H9 (cell line): ENCODE measurements at regions not wholly inside any gene's neighbourhood (a gene's known extent, or its start where the extent isn't known, plus 50 kb on each side); places are given as distances from the start of the nearest gene placed in this dataset.

ENCODE experiments used
- DNase-seq: peaks from one replicate; pipeline ENCODE4 v3.0.0-alpha.2; 2017
- H2AFZ ChIP-seq: one replicate; pipeline ENCODE4 v1.6.1; 2013; ENCODE audit warnings: mild to moderate bottlenecking, low read length, control low read depth, moderate library complexity
- H2AK5ac ChIP-seq: 2 replicates; pipeline ENCODE4 v1.6.1; 2013; ENCODE audit warnings: low read length, control low read depth, mixed read lengths; ENCODE audit not compliant: insufficient read length
- H2BK120ac ChIP-seq: one replicate; pipeline ENCODE4 v1.6.1; 2013; ENCODE audit warnings: low read depth, mild to moderate bottlenecking, low read length, control low read depth, inconsistent platforms; ENCODE audit not compliant: poor library complexity, severe bottlenecking
- H2BK12ac ChIP-seq: 2 replicates; pipeline ENCODE4 v1.6.1; 2013; ENCODE audit warnings: low read length, control low read depth, mixed read lengths, low read depth; ENCODE audit not compliant: insufficient read length
- H2BK15ac ChIP-seq: 2 replicates; pipeline ENCODE4 v1.6.1; 2013; ENCODE audit warnings: low read depth, low read length, control low read depth
- H2BK20ac ChIP-seq: one replicate; pipeline ENCODE4 v1.6.1; 2013; ENCODE audit warnings: low read depth, mild to moderate bottlenecking, low read length, control low read depth, inconsistent platforms; ENCODE audit not compliant: poor library complexity, severe bottlenecking
- H2BK5ac ChIP-seq: 2 replicates; pipeline ENCODE4 v1.6.1; 2013; ENCODE audit warnings: low read length, control low read depth, mixed read lengths; ENCODE audit not compliant: insufficient read length
- H3K14ac ChIP-seq: 2 replicates; pipeline ENCODE4 v1.6.1; 2013; ENCODE audit warnings: low read length, control low read depth; ENCODE audit not compliant: insufficient read depth
- H3K18ac ChIP-seq: 2 replicates; pipeline ENCODE4 v1.6.1; 2013; ENCODE audit warnings: low read depth, mild to moderate bottlenecking, mixed read lengths, low read length, control low read depth; ENCODE audit not compliant: insufficient read length
- H3K23ac ChIP-seq: 2 replicates; pipeline ENCODE4 v1.6.1; 2013; ENCODE audit warnings: low read length, control low read depth, mixed read lengths, low read depth; ENCODE audit not compliant: insufficient read length
- H3K23me2 ChIP-seq: 2 replicates; pipeline ENCODE4 v1.6.1; 2013; ENCODE audit warnings: low read depth, mild to moderate bottlenecking, mixed read lengths, low read length, control low read depth; ENCODE audit not compliant: insufficient read length, poor library complexity, severe bottlenecking
- H3K27ac ChIP-seq: 2 replicates; pipeline ENCODE4 v1.5.1; 2013; ENCODE audit warnings: low read length, control low read depth, mixed read lengths, low read depth; ENCODE audit not compliant: insufficient read length
- H3K27me3 ChIP-seq: 2 replicates; pipeline ENCODE4 v1.6.1; 2013; ENCODE audit warnings: low read length, control low read depth, inconsistent platforms; ENCODE audit not compliant: insufficient read depth
- H3K4ac ChIP-seq: 2 replicates; pipeline ENCODE4 v1.6.1; 2013; ENCODE audit warnings: low read depth, mild to moderate bottlenecking, control low read depth, inconsistent platforms, low read length, moderate library complexity
- H3K4me1 ChIP-seq: 2 replicates; pipeline ENCODE4 v1.6.1; 2013; ENCODE audit warnings: low read length, control low read depth, inconsistent platforms; ENCODE audit not compliant: insufficient read depth
- H3K4me2 ChIP-seq: 2 replicates; pipeline ENCODE4 v1.6.1; 2013; ENCODE audit warnings: low read length, control low read depth, mixed read lengths; ENCODE audit not compliant: insufficient read length, insufficient read depth
- H3K56ac ChIP-seq: 2 replicates; pipeline ENCODE4 v1.6.1; 2013; ENCODE audit warnings: low read depth, mild to moderate bottlenecking, mixed read lengths, low read length, control low read depth; ENCODE audit not compliant: insufficient read length
- H3K79me1 ChIP-seq: 2 replicates; pipeline ENCODE4 v1.6.1; 2013; ENCODE audit warnings: low read depth, mild to moderate bottlenecking, moderate library complexity, low read length, control low read depth, inconsistent platforms; ENCODE audit not compliant: insufficient read depth, poor library complexity, severe bottlenecking
- H3K79me2 ChIP-seq: 2 replicates; pipeline ENCODE4 v1.6.1; 2013; ENCODE audit warnings: low read length, control low read depth, inconsistent platforms; ENCODE audit not compliant: insufficient read depth
- H3K9ac ChIP-seq: 2 replicates; pipeline ENCODE4 v1.6.1; 2013; ENCODE audit warnings: low read length, control low read depth, mixed read lengths; ENCODE audit not compliant: insufficient read length; ENCODE audit errors: extremely low read depth
- H3K9me3 ChIP-seq: one replicate; pipeline ENCODE4 v1.6.1; 2013; ENCODE audit warnings: low read depth, low read length, inconsistent platforms; ENCODE audit not compliant: control insufficient read depth
- H3T11ph ChIP-seq: one replicate; pipeline ENCODE4 v1.6.1; 2013; ENCODE audit warnings: mild to moderate bottlenecking, low read length, control low read depth, inconsistent platforms
- H4K20me1 ChIP-seq: one replicate; pipeline ENCODE4 v1.6.1; 2013; ENCODE audit not compliant: control insufficient read depth, insufficient read length, insufficient read depth
- H4K5ac ChIP-seq: 2 replicates; pipeline ENCODE4 v1.6.1; 2013; ENCODE audit warnings: low read depth, mild to moderate bottlenecking, mixed read lengths, low read length, control low read depth; ENCODE audit not compliant: insufficient read length
- H4K8ac ChIP-seq: replicated peaks from 2 replicates; pipeline ENCODE4 v1.6.1; 2013; ENCODE audit warnings: low read length, control low read depth, mixed read lengths, low read depth; ENCODE audit not compliant: insufficient read length
- H4K91ac ChIP-seq: 2 replicates; pipeline ENCODE4 v1.6.1; 2013; ENCODE audit warnings: low read depth, mild to moderate bottlenecking, moderate library complexity, mixed read lengths, low read length, control low read depth; ENCODE audit not compliant: insufficient read length
- H3K27ac Mint-ChIP-seq, 3 experiments: 2 replicates in 2 of 3; 3 replicates in 1 of 3; pipeline ENCODE4 v1.8.0; 2020 to 2021; ENCODE audit warnings: mixed read lengths in 3 of 3, mild to moderate bottlenecking in 1 of 3, moderate library complexity in 1 of 3
- H3K27me3 Mint-ChIP-seq: 2 replicates; pipeline ENCODE4 v1.8.0; 2021; ENCODE audit warnings: low read depth, mild to moderate bottlenecking, moderate library complexity, mixed read lengths
- H3K36me3 Mint-ChIP-seq, 3 experiments: 2 replicates in 2 of 3; 3 replicates in 1 of 3; pipeline ENCODE4 v1.8.0; 2020 to 2021; ENCODE audit warnings: low read depth in 3 of 3, mixed read lengths in 3 of 3; ENCODE audit not compliant: insufficient read depth in 1 of 3
- H3K4me1 Mint-ChIP-seq, 2 experiments: 2 replicates each; pipeline ENCODE4 v1.8.0; 2020; ENCODE audit warnings: mixed read lengths in 2 of 2
- H3K4me3 Mint-ChIP-seq, 2 experiments: 2 replicates in 1 of 2; 3 replicates in 1 of 2; pipeline ENCODE4 v1.8.0; 2020 to 2021; ENCODE audit warnings: mild to moderate bottlenecking in 2 of 2, mixed read lengths in 2 of 2, moderate library complexity in 1 of 2
- H3K9me3 Mint-ChIP-seq, 2 experiments: 2 replicates in 1 of 2; 3 replicates in 1 of 2; pipeline ENCODE4 v1.8.0; 2020; ENCODE audit warnings: mild to moderate bottlenecking in 2 of 2, mixed read lengths in 2 of 2, moderate library complexity in 1 of 2
- WGBS: extraction: QIAGEN DNeasy Blood & Tissue Kit; methylation state at CpG from one replicate; pipeline ENCODE4 v1.1.7; 2013; ENCODE audit warnings: missing lambda C conversion rate, low lambda C conversion rate, mixed read lengths; ENCODE audit not compliant: insufficient read length; ENCODE audit errors: extremely low coverage; 5-methylcytosine and 5-hydroxymethylcytosine counted together
- TF ChIP-seq, protein P1 (sequence below): fragments of 200-600 bp; sonication (generic); conservative IDR thresholded peaks from 3 replicates; pipeline ENCODE4 v1.8.0; 2021; ENCODE audit warnings: antibody characterized with exemption, mild to moderate bottlenecking

DNA sequence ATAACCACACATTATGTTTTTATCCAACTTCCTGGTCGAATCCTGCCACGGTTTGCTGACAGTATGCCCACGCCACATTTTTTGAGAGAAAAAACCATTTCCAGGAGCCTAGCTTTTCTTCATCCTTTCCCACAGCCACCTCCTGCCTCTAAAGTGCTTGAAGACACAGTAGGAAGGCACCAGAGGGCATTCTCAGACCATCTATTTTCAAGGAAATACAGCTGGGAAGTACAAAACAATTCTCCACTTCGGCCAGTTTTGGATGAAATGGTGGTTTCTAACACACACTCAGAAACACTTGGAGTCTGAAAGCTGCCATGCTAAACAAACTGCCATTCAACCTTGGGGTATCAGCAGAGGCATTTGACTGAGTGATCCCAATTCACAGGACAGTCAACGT lies 86.3 kb upstream of the RPS23 start:
- H3K27ac Mint-ChIP-seq = no peak overlapping the region
- no peak overlapping the region for H3K4me2 ChIP-seq
- H3K4me3 Mint-ChIP-seq = no peak overlapping the region

More for the DNA sequence above, 86.3 kb upstream of the RPS23 start:
- Histone ChIP-seq H4K8ac (no peak overlapping the region), H3K18ac (no peak overlapping the region), H2BK5ac (no peak overlapping the region), H2AFZ (peak overlapping the region; percentile 93), H2BK15ac (no peak overlapping the region), H4K91ac (no peak overlapping the region), H3K9ac (no peak overlapping the region), H4K5ac (no peak overlapping the region), H3K4me1 (no peaks in the 10 kb centered on the region), H2BK12ac (no peak overlapping the region), H3K79me2 (no peaks in the 10 kb centered on the region), H3K23me2 (no peaks in the 10 kb centered on the region), H3K23ac (no peak overlapping the region), H2BK20ac (no peak overlapping the region), H3K4ac (no peak overlapping the region), H3K56ac (no peak overlapping the region), H3K27me3 (no peaks in the 10 kb centered on the region), H3T11ph (no peak overlapping the region), H3K14ac (no peak overlapping the region), H2BK120ac (no peak overlapping the region), H2AK5ac (no peak overlapping the region), H3K27ac (no peak overlapping the region), H4K20me1 (no peaks in the 10 kb centered on the region), H3K79me1 (no peaks in the 10 kb centered on the region), H3K9me3 (no peaks in the 10 kb centered on the region)
- H3K27me3 Mint-ChIP-seq = no peaks in the 10 kb centered on the region
- H3K36me3 Mint-ChIP-seq = no peaks in the 10 kb centered on the region; a peak in 2 of 7 replicates
- peaks cover 0 to 6% of the 10 kb centered on the region in 2 experiments; a peak in 2 of 4 replicates for H3K4me1 Mint-ChIP-seq
- no CpG with 5 or more reads among the region's 5 CpGs for WGBS
- DNase-seq = no peak
- H3K9me3 Mint-ChIP-seq = peaks cover 0 to 3% of the 10 kb centered on the region in 2 experiments; a peak in 1 of 5 replicates
- TF ChIP-seq, protein P1, sequence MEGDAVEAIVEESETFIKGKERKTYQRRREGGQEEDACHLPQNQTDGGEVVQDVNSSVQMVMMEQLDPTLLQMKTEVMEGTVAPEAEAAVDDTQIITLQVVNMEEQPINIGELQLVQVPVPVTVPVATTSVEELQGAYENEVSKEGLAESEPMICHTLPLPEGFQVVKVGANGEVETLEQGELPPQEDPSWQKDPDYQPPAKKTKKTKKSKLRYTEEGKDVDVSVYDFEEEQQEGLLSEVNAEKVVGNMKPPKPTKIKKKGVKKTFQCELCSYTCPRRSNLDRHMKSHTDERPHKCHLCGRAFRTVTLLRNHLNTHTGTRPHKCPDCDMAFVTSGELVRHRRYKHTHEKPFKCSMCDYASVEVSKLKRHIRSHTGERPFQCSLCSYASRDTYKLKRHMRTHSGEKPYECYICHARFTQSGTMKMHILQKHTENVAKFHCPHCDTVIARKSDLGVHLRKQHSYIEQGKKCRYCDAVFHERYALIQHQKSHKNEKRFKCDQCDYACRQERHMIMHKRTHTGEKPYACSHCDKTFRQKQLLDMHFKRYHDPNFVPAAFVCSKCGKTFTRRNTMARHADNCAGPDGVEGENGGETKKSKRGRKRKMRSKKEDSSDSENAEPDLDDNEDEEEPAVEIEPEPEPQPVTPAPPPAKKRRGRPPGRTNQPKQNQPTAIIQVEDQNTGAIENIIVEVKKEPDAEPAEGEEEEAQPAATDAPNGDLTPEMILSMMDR = peak; percentile 68
